HCT116 (cell line): ENCODE measurements at regions not wholly inside any gene's neighbourhood (a gene's known extent, or its start where the extent isn't known, plus 50 kb on each side); places are given as distances from the start of the nearest gene placed in this dataset.

Source experiments
- EZH2 ChIP-seq: fragments of 200-600 bp; sonication (generic); IDR thresholded peaks from 2 replicates; pipeline ENCODE4 v1.6.1; 2017; ENCODE audit warnings: antibody characterized with exemption, mixed run types
- JUND ChIP-seq: IDR thresholded peaks from 2 replicates; pipeline ENCODE4 v1.6.1; 2012
- POLR2A ChIP-seq: IDR thresholded peaks from 2 replicates; pipeline ENCODE4 v1.7.0; 2011; ENCODE audit warnings: borderline replicate concordance; ENCODE audit not compliant: insufficient read depth, insufficient read length; ENCODE audit errors: extremely low read depth
- TCF7L2 ChIP-seq: IDR thresholded peaks from 2 replicates; pipeline ENCODE4 v1.7.0; 2011; ENCODE audit warnings: borderline replicate concordance, inconsistent platforms; ENCODE audit not compliant: insufficient read depth, insufficient read length; ENCODE audit errors: extremely low read depth
- TF ChIP-seq, protein P1 (sequence below), 3 experiments: fragments of 200-600 bp in 1 of 3; sonication (generic) in 1 of 3; IDR thresholded peaks in 2 of 3; conservative IDR thresholded peaks in 1 of 3; 2 replicates each; pipeline ENCODE4 v1.5.1; 2012 to 2017; ENCODE audit warnings: low read depth in 2 of 3, low read length in 2 of 3, antibody characterized with exemption in 1 of 3, borderline replicate concordance in 1 of 3, control low read depth in 1 of 3, mild to moderate bottlenecking in 1 of 3, mixed read lengths in 1 of 3, mixed run types in 1 of 3, moderate library complexity in 1 of 3; ENCODE audit not compliant: insufficient read depth in 1 of 3

DNA sequence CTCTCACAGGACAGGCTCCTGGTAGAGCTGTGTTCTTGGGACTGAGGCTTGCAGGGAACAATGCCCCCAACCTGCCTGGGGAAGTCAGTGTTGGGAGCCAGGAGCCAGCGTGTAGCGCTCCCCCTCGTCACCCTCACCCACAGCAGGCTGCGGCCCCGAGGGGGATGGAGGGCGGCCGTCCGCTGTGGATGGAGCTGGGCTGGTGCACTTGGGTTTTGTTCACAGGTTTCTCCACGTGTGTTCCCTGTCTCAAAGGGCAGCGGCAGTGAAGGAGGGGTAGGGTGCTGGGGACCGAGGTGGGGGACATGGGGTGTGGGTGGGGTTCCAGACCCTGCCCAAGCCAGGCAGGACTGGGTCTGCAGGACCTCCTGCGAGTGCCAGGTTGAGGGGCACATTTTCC is 69.1 kb downstream of the RGS12 start:
- TF ChIP-seq, protein P1, sequence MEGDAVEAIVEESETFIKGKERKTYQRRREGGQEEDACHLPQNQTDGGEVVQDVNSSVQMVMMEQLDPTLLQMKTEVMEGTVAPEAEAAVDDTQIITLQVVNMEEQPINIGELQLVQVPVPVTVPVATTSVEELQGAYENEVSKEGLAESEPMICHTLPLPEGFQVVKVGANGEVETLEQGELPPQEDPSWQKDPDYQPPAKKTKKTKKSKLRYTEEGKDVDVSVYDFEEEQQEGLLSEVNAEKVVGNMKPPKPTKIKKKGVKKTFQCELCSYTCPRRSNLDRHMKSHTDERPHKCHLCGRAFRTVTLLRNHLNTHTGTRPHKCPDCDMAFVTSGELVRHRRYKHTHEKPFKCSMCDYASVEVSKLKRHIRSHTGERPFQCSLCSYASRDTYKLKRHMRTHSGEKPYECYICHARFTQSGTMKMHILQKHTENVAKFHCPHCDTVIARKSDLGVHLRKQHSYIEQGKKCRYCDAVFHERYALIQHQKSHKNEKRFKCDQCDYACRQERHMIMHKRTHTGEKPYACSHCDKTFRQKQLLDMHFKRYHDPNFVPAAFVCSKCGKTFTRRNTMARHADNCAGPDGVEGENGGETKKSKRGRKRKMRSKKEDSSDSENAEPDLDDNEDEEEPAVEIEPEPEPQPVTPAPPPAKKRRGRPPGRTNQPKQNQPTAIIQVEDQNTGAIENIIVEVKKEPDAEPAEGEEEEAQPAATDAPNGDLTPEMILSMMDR (IDR thresholded peaks at IDR 0.05 in 2 of 3, conservative IDR thresholded peaks at IDR 0.05 in 1 of 3; ENCODE audit: borderline replicate concordance in 1 of 3, insufficient read depth in 1 of 3, low read depth in 2 of 3, low read length in 2 of 3) = no peak
- TF ChIP-seq TCF7L2 (no peak), EZH2 (no peak), POLR2A (no peak), JUND (no peak)
